Osteoblast (primary cell): ENCODE measurements at regions not wholly inside any gene's neighbourhood (a gene's known extent, or its start where the extent isn't known, plus 50 kb on each side); places are given as distances from the start of the nearest gene placed in this dataset.
"Not testable (repeated sequence)": the region's sequence is repeated elsewhere in the genome, so short reads cannot be mapped to it uniquely, and the experiment has no call there.

Source experiments
- DNase-seq: peaks from one replicate; pipeline ENCODE4 v3.0.0; 2011; ENCODE audit warnings: low spot score, mixed read lengths; ENCODE audit not compliant: insufficient read length; ENCODE audit errors: missing footprints
- H2AFZ ChIP-seq: 2 replicates; pipeline ENCODE4 v1.6.0; 2011; ENCODE audit warnings: mild to moderate bottlenecking, low read length
- H3K27ac ChIP-seq: 2 replicates; pipeline ENCODE4 v1.5.1; 2011; ENCODE audit warnings: mild to moderate bottlenecking, low read depth, low read length, moderate library complexity
- H3K27me3 ChIP-seq: 2 replicates; pipeline ENCODE4 v1.6.0; 2012; ENCODE audit warnings: mild to moderate bottlenecking, control low read depth, inconsistent platforms, low read length, moderate library complexity; ENCODE audit not compliant: insufficient read depth
- H3K36me3 ChIP-seq: 2 replicates; pipeline ENCODE4 v1.5.1; 2011; ENCODE audit warnings: mild to moderate bottlenecking, low read length, control low read depth, moderate library complexity; ENCODE audit not compliant: insufficient read depth
- H3K4me1 ChIP-seq: 2 replicates; pipeline ENCODE4 v1.5.1; 2011; ENCODE audit warnings: mild to moderate bottlenecking, low read length, control low read depth, moderate library complexity; ENCODE audit not compliant: insufficient read depth
- H3K4me2 ChIP-seq: 2 replicates; pipeline ENCODE4 v1.6.0; 2011; ENCODE audit warnings: mild to moderate bottlenecking, low read length; ENCODE audit not compliant: insufficient read depth
- H3K4me3 ChIP-seq: fragments of 200-600 bp; sonication (generic); 3 replicates; pipeline ENCODE4 v1.5.1; 2012; ENCODE audit warnings: mild to moderate bottlenecking, low read length, inconsistent platforms; ENCODE audit not compliant: insufficient read depth
- H3K79me2 ChIP-seq: 2 replicates; pipeline ENCODE4 v1.6.0; 2012; ENCODE audit warnings: mild to moderate bottlenecking, low read length, control low read depth, inconsistent platforms; ENCODE audit not compliant: insufficient read depth
- H3K9me3 ChIP-seq: 2 replicates; pipeline ENCODE4 v1.5.1; 2011; ENCODE audit warnings: low read depth, low read length, control low read depth
- H4K20me1 ChIP-seq: 2 replicates; pipeline ENCODE4 v1.6.0; 2012; ENCODE audit warnings: mild to moderate bottlenecking, low read length, control low read depth; ENCODE audit not compliant: insufficient read depth

DNA sequence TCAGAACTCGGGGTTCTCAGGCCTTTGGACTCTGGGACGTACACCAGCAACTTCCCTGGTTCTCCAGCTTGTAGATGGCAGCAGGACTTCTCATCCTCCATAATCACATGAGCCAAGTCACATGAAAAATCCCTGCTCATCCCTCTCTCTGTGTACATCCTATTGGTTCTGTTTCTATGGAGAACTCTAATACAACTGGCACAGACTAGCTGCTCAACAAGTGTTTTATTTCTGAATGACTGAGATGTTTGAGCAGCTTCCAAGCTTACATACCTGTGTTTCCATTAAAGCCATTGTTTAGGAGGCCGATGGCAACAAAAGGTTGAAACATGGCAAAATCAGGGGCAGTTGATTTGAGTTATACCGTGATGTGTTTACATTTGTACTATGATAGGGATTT lies 122.2 kb upstream of the FAM20C start:
- H3K27ac ChIP-seq, H3K27me3 ChIP-seq, H4K20me1 ChIP-seq, H2AFZ ChIP-seq, H3K79me2 ChIP-seq, H3K4me2 ChIP-seq, H3K9me3 ChIP-seq, H3K4me3 ChIP-seq, DNase-seq, H3K36me3 ChIP-seq: not testable (repeated sequence)
- H3K4me1 ChIP-seq, result peaks cover 25% of the 10 kb centered on the region

GRCh38 chr7:70989-71388 lies 121.4 kb upstream of the FAM20C start:
- not testable (repeated sequence) for H3K4me2 ChIP-seq, H3K4me3 ChIP-seq, H3K27ac ChIP-seq, H4K20me1 ChIP-seq, H3K36me3 ChIP-seq, H3K27me3 ChIP-seq, H3K79me2 ChIP-seq, H3K9me3 ChIP-seq, H2AFZ ChIP-seq, DNase-seq
- H3K4me1 ChIP-seq, result peaks cover 17% of the 10 kb centered on the region

DNA sequence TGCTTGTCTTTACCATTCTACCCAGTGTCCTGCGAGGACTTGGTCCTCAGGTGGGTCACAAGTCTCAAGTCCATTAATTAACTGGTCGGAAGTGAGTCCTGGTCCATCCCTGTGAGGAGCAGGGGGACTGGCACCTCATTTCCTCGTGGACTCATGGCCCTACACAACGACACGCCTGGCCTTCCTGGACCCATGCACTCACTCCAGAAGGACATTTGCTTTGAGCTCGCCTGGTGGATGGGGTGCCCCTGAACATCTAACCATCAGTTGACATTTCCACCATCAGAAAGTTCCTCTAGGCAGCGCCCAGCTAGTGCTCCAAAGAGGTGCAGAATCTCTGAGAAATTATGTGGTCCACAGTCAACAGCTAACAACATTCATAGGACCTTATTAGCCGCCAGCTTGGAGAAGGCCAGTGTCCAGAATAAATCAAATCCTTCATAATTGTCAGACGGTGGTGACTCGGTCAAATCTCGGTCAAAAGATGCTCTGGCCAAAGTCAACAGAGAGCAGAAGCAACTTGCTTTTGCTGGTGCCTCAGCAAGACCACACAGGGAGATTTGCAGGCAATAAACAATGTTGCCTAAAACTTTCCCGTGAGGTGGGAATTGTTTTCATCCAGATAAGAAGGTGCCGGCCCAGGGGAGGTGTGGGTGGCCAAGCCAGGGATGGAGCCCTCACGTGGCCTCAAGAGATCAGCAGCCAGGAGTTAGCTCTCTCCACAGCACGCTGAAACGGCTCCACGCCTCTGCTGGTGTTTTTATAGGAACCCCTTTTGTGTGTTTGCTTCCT lies 119.9 kb upstream of the FAM20C start:
- not testable (repeated sequence) for H4K20me1 ChIP-seq, H3K9me3 ChIP-seq, H3K27ac ChIP-seq, H2AFZ ChIP-seq, H3K4me2 ChIP-seq, H3K36me3 ChIP-seq, H3K27me3 ChIP-seq, H3K79me2 ChIP-seq, DNase-seq, H3K4me3 ChIP-seq
- peaks cover 17% of the 10 kb centered on the region for H3K4me1 ChIP-seq

DNA sequence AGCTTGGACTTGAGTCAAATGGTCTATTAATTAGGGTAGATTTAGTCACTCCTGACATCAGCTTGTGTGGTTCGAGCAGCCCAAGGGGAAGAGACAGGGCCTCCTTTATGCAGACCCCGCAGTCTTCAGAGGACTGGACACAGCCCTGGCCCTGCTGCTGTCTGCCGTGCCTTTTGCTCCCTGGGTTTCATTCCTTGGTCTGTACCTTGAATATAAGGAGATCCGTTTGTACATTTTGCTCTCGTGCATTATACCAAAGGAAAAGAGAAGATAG lies 119.4 kb upstream of the FAM20C start:
- not testable (repeated sequence) for H3K9me3 ChIP-seq, H3K36me3 ChIP-seq, H2AFZ ChIP-seq, H3K4me3 ChIP-seq, H3K79me2 ChIP-seq, H4K20me1 ChIP-seq, H3K27me3 ChIP-seq, H3K4me2 ChIP-seq, DNase-seq, H3K27ac ChIP-seq
- peaks cover 16% of the 10 kb centered on the region for H3K4me1 ChIP-seq

GRCh38 chr7:74008-74540 lies 118.3 kb upstream of the FAM20C start:
- H3K36me3 ChIP-seq, H4K20me1 ChIP-seq, H3K4me2 ChIP-seq, H3K4me3 ChIP-seq, H3K27ac ChIP-seq, H3K27me3 ChIP-seq, H3K4me1 ChIP-seq, H2AFZ ChIP-seq, H3K79me2 ChIP-seq, DNase-seq, H3K9me3 ChIP-seq: not testable (repeated sequence)

DNA sequence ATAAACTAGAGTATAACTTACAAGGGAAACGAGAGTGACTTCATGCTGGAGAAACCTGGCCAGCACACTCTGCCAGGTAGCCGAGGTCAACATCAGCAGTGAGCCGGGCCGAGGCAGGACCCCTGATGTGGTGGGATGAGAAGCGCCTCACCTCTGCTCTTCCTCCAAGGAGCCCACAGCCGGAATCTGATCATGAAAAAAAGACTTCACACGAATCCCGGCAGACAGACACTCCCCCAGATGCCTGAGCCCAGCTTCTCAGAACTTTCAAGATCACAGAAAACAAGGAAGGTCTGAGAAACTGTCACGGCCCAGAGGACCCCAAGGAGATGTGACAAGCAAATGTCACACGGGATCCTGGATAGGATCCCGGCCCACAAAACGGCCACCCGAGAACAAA lies 116.9 kb upstream of the FAM20C start:
- H3K4me1 ChIP-seq, H3K36me3 ChIP-seq, H3K79me2 ChIP-seq, H3K4me3 ChIP-seq, H4K20me1 ChIP-seq, H2AFZ ChIP-seq, H3K4me2 ChIP-seq, H3K9me3 ChIP-seq, H3K27me3 ChIP-seq, H3K27ac ChIP-seq, DNase-seq: not testable (repeated sequence)

DNA sequence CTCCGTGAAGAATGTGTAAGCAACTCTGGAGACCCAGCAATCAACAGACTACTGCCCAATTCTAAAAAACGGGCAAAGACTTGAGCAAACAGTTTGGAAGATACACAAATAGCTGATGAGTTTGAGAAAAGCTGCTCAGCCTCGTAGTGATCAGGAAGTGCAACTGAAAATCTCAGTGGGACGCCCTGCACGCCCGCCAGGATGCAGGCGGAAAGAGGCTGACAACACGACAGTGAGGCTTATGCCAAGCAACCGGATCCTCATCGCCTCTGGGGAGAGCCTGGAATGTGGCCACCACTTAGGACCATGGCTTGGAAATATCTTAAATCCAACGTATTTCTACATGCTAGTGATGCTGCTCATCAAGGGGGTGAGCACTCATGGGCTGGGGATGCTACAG lies 116.2 kb upstream of the FAM20C start:
- H4K20me1 ChIP-seq, H3K36me3 ChIP-seq, H3K27me3 ChIP-seq, H3K4me1 ChIP-seq, H3K4me3 ChIP-seq, H3K4me2 ChIP-seq, H3K27ac ChIP-seq, H3K9me3 ChIP-seq, H2AFZ ChIP-seq, DNase-seq, H3K79me2 ChIP-seq: not testable (repeated sequence)

- not testable (repeated sequence) for H3K79me2 ChIP-seq, H3K9me3 ChIP-seq, H3K4me3 ChIP-seq, H3K4me2 ChIP-seq, H2AFZ ChIP-seq, H3K27me3 ChIP-seq, H3K27ac ChIP-seq, H3K36me3 ChIP-seq, H4K20me1 ChIP-seq, H3K4me1 ChIP-seq, DNase-seq
These were observed 115.5 kb upstream of the FAM20C start for GRCh38 chr7:76829-77395.

- not testable (repeated sequence) for H3K27me3 ChIP-seq, H3K36me3 ChIP-seq, H3K9me3 ChIP-seq, H4K20me1 ChIP-seq, DNase-seq, H3K79me2 ChIP-seq, H3K4me3 ChIP-seq, H3K27ac ChIP-seq, H3K4me1 ChIP-seq, H3K4me2 ChIP-seq, H2AFZ ChIP-seq
These were observed 113.5 kb upstream of the FAM20C start for GRCh38 chr7:78862-79261.
